ENCODE measurements at regions not wholly inside any gene's neighbourhood (a gene's known extent, or its start where the extent isn't known, plus 50 kb on each side); places are given as distances from the start of the nearest gene placed in this dataset.

DNA sequence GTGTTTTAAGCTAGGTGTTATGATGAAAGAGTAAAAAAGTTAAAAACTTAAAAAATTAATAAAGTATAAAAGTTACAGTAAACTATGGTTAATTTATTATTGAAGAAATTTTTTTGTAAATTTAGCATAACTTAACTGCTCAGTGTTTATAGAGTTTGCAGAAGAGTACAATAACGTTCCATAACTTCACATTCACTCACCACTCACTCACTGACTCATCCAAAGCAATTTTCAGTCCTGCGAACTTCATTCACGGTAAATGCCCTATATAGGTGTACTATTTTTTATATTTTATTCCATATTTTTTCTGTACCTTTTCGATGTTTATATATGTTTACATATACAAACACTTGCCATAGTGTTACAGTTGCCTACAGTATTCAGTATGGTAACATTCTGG is 694.8 kb upstream of the SLC39A10 start:
- Mint-ChIP-seq H3K4me1 (ENCODE audit: insufficient read depth, unreplicated experiment) (no peaks in the 10 kb centered on the region), H3K27me3 (ENCODE audit: insufficient read depth, unreplicated experiment) (no peaks in the 10 kb centered on the region), H3K4me3 (ENCODE audit: unreplicated experiment) (no peak overlapping the region), H3K36me3 (ENCODE audit: insufficient read depth, unreplicated experiment) (no peaks in the 10 kb centered on the region), H3K27ac (ENCODE audit: low read depth, unreplicated experiment) (no peak overlapping the region), H3K9me3 (ENCODE audit: unreplicated experiment) (no peaks in the 10 kb centered on the region)
- ChIA-PET POLR2A (interaction anchor here (0.6 kb wide), 1 partner anchor 1784 kb away, joined by 3 read pairs; no protein-coding TSS in a partner anchor), CTCF (no interaction called here)
- intact Hi-C loops (cut with micrococcal nuclease) = no loop called here
- no peak for DNase-seq (ENCODE audit: unreplicated experiment)
- no TSS peak for BruUV-seq (replicated peaks)
- TF ChIP-seq, protein P1, sequence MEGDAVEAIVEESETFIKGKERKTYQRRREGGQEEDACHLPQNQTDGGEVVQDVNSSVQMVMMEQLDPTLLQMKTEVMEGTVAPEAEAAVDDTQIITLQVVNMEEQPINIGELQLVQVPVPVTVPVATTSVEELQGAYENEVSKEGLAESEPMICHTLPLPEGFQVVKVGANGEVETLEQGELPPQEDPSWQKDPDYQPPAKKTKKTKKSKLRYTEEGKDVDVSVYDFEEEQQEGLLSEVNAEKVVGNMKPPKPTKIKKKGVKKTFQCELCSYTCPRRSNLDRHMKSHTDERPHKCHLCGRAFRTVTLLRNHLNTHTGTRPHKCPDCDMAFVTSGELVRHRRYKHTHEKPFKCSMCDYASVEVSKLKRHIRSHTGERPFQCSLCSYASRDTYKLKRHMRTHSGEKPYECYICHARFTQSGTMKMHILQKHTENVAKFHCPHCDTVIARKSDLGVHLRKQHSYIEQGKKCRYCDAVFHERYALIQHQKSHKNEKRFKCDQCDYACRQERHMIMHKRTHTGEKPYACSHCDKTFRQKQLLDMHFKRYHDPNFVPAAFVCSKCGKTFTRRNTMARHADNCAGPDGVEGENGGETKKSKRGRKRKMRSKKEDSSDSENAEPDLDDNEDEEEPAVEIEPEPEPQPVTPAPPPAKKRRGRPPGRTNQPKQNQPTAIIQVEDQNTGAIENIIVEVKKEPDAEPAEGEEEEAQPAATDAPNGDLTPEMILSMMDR (IDR thresholded peaks at IDR 0.05; ENCODE audit: unreplicated experiment) = no peak

DNA sequence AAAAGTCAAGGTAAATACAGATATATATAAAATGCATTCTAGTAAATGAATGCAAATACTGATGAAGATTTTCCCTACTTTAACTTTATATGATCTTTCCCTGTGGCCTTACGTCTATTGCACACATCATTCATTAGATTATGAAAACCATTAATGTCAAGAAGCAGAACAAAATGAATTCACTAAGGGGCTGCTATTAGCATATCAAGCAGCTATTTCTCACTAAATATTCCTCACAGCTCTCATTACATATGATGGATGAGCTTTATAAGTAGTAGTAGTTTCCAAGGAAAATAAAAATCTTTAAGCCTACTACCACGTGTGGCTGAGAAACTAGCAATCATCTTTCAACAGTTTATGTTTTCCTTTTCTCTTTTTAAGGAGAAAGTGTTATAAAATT is 702.8 kb upstream of the SLC39A10 start:
- CTCF ChIA-PET = no interaction called here
- Mint-ChIP-seq H3K27ac (ENCODE audit: low read depth, unreplicated experiment) (no peak overlapping the region), H3K4me3 (ENCODE audit: unreplicated experiment) (no peak overlapping the region), H3K9me3 (ENCODE audit: unreplicated experiment) (no peaks in the 10 kb centered on the region), H3K27me3 (ENCODE audit: insufficient read depth, unreplicated experiment) (no peaks in the 10 kb centered on the region), H3K36me3 (ENCODE audit: insufficient read depth, unreplicated experiment) (no peaks in the 10 kb centered on the region), H3K4me1 (ENCODE audit: insufficient read depth, unreplicated experiment) (no peaks in the 10 kb centered on the region)
- BruUV-seq (replicated peaks) = no TSS peak
- intact Hi-C loops (cut with micrococcal nuclease) = no loop called here
- DNase-seq (ENCODE audit: unreplicated experiment) = no peak
- POLR2A ChIA-PET = no interaction called here
- TF ChIP-seq, protein P1 (IDR thresholded peaks at IDR 0.05; ENCODE audit: unreplicated experiment) = no peak

DNA sequence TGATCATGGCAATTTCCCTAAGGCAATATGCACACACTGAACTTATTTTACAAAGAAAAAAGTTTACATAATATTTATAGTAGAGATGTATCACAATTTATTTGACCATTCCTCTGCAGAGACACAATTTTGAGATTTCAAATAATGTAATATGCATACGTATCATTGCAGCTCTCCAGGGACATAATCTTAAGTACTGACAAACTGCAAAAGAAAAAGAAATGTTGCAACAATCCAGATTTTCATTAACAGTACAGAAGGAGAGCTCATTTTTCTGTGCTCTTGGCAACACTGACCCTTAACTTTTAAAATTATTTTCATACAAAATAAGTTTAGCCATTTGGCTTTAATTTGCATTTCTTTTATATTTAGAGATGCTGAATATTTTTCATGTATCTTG is 710.2 kb upstream of the SLC39A10 start:
- no peaks in the 10 kb centered on the region for H3K27me3 Mint-ChIP-seq (ENCODE audit: insufficient read depth, unreplicated experiment)
- no peaks in the 10 kb centered on the region for H3K36me3 Mint-ChIP-seq (ENCODE audit: insufficient read depth, unreplicated experiment)
- H3K4me1 Mint-ChIP-seq (ENCODE audit: insufficient read depth, unreplicated experiment) = no peaks in the 10 kb centered on the region
- H3K27ac Mint-ChIP-seq (ENCODE audit: low read depth, unreplicated experiment) = no peak overlapping the region
- intact Hi-C loops (cut with micrococcal nuclease) = no loop called here
- no TSS peak for BruUV-seq (replicated peaks)
- ChIA-PET CTCF (no interaction called here), POLR2A (no interaction called here)
- no peaks in the 10 kb centered on the region for H3K9me3 Mint-ChIP-seq (ENCODE audit: unreplicated experiment)
- DNase-seq (ENCODE audit: unreplicated experiment) = no peak
- H3K4me3 Mint-ChIP-seq (ENCODE audit: unreplicated experiment) = no peak overlapping the region
- TF ChIP-seq, protein P1 (IDR thresholded peaks at IDR 0.05; ENCODE audit: unreplicated experiment) = no peak

DNA sequence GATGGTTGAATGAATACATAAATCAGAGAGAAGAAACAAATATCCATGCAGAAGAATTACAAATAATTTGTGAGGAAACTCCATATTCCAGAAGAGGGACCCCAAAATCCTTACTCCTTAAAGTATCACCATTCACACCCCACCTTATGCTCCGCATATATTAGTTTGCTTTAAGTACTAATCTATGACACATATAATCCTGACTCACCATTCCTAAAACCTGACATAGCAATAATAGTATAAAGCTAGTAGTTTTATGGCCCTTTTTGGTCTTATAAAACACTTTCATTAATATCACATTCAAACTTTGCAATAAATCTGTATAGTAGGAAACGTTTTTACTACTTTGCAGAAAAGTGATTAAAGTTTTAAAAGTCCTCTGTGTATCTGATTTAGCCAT is 719.0 kb upstream of the SLC39A10 start:
- no peak overlapping the region for H3K4me3 Mint-ChIP-seq (ENCODE audit: unreplicated experiment)
- DNase-seq (ENCODE audit: unreplicated experiment) = no peak
- no TSS peak for BruUV-seq (replicated peaks)
- H3K36me3 Mint-ChIP-seq (ENCODE audit: insufficient read depth, unreplicated experiment) = no peaks in the 10 kb centered on the region
- ChIA-PET POLR2A (no interaction called here), CTCF (no interaction called here)
- H3K27me3 Mint-ChIP-seq (ENCODE audit: insufficient read depth, unreplicated experiment) = no peaks in the 10 kb centered on the region
- intact Hi-C loops (cut with micrococcal nuclease) = no loop called here
- TF ChIP-seq, protein P1 (IDR thresholded peaks at IDR 0.05; ENCODE audit: unreplicated experiment) = no peak
- H3K27ac Mint-ChIP-seq (ENCODE audit: low read depth, unreplicated experiment) = no peak overlapping the region
- H3K9me3 Mint-ChIP-seq (ENCODE audit: unreplicated experiment) = peaks cover 7% of the 10 kb centered on the region
- no peaks in the 10 kb centered on the region for H3K4me1 Mint-ChIP-seq (ENCODE audit: insufficient read depth, unreplicated experiment)
